ENCODE measurements at regions not wholly inside any gene's neighbourhood (a gene's known extent, or its start where the extent isn't known, plus 50 kb on each side); places are given as distances from the start of the nearest gene placed in this dataset.

DNA sequence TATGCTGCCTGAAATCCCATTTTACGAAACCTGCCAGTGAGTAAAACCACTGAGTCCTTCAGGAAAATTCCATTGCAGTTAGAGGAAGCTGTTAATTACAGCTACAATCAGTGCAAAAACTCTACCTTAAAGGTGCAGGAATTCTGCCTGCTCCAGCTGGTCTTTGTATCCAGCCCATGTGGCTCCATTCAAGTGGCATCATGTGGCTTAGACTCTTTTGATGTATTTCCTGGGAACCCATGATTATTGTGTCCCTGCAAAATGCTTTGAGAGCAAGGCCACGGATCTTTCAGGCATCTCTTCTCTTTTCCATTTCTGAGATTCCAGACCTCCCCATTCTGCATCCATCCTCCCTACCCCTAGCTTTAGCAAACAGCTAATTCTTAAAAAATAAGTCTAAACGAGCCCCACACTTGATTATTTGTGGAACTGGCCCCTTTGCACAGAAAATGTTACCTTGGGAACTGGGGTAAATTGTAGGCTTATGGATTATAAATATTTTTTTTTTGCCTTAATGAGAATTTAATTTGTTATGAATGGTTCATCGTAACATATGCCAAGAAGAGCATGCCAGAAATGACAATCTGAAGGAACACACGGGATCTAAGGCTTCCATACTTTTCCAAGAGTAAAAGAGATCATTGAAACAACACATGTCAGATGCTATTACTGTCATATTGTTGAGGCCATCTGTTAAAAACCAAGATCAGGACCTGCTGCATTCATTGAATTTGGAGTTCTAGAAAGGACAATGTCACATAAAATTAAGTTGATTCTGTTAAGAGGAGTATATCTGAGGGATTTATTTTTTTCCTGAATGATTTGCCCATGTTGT, 144.6 kb downstream of the TPH2 start:
- no peak for DNase-seq (ENCODE audit: low read depth, low spot score)

DNA sequence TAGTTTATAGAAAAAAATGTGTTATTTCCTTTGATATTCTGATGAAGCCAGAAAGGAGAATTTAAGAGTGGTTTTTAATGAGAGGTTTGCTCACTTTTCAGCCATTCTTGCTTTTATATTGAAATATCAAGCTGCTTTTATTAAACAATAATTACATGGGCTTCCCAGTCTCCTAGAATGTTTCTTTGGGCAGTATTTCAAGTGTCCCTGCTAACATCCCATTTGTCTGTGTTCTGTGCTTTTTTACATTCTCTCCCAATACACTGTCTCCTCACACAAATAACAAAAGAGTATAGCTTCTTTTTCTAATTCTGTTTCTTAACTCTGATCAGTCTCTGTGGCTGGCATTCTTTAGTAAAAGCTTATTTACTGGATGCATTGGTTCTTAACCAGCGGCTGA, 145.4 kb downstream of the TPH2 start:
- no peak for DNase-seq (ENCODE audit: low read depth, low spot score)

DNA sequence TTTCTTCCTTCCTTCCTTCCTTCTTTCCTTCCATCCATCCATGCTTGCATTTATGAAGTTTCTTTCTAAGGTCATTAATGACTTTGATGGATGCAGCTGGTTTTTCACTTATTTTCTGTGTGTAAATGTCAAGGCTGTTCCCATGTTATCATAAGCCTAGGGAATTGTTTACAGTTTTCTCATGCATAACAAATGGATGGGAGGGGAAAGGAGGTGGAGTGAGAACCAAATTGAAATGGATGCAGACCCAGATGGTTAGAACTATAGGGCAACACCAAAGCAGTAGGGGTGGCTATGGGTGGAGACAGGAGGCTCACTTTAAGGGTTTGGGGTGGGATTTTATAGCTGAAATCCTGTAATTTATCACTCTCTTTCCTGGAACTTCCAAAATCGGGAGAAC, 146.2 kb downstream of the TPH2 start:
- DNase-seq (ENCODE audit: low read depth, low spot score): no peak

DNA sequence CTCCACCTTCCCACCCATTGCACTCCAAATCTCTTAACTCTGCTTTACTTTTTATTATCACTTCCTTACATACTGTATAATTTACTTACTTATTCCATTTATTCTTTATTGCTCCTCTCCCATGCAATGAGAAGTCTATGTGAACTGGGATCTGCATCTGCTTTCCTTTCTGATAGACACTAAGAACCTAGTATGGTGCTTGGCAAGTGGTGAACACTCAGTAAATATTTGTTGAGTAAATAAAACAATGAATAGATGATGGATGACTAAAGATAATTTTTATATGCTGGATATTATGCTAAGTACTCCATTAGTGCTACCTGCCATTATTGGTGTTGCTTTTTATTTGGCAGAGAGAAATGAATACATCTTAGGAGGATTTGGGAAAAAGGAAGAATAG, 151.0 kb downstream of the TPH2 start:
- DNase-seq (ENCODE audit: low read depth, low spot score): no peak

DNA sequence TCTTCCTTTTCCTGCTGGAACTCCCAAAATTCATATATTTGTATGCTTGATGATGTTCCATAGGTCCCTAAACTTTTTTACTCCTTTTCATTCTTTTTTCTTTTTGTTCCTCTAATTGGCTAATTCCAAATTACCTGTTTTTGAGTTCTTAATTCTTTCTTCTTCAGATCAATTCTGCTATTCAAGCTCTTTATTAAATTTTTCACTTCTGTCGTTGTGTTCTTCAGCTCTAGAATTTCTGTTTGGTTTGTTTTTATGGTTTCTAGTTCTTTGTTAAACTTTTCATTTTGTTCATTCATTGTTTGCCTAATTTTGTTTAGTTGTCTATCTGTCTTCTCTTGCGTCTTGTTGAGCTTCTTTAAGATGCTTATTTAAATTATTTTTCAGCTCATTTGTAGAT, 154.8 kb downstream of the TPH2 start:
- DNase-seq (ENCODE audit: low read depth, low spot score): no peak

DNA sequence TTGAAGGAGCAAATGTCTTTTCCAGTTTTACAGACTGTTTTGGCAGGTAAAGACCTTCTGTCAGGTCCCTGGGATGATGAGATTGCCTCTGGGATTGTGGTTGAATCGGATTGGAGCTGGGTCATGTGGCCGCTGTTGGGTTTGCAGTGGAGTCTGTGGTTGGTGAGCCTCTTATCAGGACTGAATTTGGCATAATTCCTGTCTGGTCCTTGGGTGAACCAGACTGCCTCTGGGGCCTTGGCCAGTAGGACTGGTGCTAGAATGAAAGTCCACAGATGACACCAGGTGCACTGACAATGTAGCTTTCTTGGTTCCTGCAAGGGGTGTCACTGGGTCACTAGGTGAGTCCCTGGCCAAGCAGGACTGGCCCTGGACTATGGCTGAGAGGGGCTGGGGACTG, 155.3 kb downstream of the TPH2 start:
- no peak for DNase-seq (ENCODE audit: low read depth, low spot score)

DNA sequence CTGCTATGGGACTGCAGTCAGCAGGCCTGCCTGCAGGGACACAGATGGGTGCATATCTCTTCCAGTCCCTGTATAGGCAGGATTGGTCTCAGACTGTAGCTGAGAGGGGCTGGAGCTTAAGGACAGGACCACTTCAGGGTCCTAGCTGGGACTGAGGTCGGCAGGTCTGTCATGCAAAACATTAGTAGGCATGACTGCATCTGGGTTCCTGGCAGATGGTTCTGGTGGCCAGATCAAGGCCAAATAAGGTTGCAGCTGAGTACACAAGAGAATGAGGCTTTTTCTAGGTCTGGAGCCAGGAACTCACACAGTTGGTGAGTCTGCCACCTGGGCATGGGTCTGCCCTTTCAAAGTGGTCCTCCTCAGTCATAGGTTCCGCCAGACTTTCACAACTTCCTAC, 155.8 kb downstream of the TPH2 start:
- DNase-seq (ENCODE audit: low read depth, low spot score): no peak

DNA sequence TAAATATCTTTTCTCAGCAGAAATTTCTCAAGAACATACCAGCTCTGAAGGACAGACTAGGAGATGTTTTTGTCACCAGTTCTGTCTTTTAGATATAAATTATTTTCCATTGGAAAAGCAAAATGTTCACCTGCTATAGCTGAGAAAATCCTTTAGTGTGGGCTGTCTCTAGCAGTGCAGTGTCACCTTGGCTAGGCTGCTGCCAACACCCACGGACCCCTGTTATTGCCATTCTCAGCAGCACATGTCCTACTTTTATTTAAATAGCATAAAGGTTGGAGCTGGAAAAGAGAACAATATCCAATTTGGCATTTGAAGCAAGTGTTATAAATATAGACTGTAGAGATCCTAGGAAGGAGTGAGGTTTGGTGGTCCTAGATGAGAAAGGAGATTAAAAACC, 156.4 kb downstream of the TPH2 start:
- DNase-seq (ENCODE audit: low read depth, low spot score): no peak

DNA sequence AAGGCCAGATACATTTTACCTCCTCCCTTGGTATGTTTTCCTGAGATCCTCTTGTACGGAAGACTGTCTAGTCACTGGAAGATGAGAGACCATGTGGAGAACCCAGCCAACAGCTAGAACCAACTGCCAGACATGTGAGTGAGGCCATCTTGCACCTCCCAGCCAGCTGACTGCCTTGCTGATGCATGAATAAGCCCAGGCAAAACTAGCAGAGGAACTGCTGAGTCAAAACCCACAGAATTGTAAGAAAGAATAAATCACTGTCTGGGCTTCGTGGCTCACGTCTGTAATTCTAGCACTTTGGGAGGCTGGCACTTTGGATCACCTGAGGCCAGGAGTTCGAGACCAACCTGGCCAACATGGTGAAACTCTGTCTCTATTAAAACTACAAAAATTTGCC, 160.0 kb downstream of the TPH2 start:
- DNase-seq (ENCODE audit: low read depth, low spot score): no peak

DNA sequence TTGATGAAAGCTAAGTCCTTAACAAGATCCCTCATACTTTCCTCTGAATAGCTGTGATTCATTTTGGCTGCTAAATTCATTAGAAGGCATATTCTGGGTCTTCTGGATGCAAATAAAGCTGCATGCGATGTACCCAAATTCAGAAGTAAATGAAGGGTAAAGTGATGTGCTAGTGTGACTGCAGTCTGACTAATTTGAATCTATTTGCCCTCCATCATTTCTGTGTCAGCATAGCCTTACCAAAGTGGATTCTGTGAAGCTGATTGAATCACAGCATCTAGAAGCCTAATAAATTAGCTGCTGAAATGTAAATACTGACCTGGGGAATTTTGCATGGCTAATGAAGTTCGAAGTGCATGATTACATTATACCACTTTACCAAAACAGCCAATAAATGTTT, 162.2 kb downstream of the TPH2 start:
- DNase-seq (ENCODE audit: low read depth, low spot score): no peak

DNA sequence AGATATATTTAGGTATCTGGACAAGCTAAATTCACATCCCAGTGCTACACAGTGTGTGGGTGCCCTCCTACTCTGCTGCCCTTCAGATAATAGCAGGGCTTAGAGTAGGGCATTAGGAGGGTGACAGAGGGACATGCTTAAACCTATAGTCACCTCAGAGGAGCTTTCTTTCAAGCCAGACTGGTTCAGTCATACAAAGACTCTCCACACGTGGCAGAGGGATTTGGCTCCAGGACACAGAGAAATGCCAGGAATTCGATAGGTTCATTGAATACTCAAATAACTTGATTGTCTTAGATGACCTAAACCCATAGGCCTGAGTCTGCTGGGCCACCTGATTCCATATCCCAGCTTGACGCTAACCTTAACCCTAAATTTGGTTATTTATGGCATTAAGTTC, 163.5 kb downstream of the TPH2 start:
- DNase-seq (ENCODE audit: low read depth, low spot score): peak; percentile 15

DNA sequence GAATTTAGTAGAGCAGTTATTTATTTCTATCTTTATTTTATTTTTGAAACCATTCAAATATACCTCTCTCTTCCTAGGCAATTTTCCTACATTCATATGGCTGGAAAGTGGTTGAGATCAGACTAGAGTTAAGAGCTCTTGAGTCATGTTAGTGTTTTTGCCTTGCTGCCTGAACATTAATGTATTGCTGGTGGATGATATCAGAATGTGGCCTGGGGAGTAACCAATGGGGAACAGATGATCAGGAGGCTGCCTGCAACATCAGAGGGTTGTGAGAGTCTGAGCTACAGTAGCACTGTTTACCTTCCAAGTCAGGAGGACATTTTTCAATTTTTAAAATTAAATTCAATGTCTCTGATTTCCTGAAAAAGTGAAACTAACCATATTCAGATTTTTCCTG, 166.3 kb upstream of the TRHDE start:
- DNase-seq (ENCODE audit: low read depth, low spot score): no peak

DNA sequence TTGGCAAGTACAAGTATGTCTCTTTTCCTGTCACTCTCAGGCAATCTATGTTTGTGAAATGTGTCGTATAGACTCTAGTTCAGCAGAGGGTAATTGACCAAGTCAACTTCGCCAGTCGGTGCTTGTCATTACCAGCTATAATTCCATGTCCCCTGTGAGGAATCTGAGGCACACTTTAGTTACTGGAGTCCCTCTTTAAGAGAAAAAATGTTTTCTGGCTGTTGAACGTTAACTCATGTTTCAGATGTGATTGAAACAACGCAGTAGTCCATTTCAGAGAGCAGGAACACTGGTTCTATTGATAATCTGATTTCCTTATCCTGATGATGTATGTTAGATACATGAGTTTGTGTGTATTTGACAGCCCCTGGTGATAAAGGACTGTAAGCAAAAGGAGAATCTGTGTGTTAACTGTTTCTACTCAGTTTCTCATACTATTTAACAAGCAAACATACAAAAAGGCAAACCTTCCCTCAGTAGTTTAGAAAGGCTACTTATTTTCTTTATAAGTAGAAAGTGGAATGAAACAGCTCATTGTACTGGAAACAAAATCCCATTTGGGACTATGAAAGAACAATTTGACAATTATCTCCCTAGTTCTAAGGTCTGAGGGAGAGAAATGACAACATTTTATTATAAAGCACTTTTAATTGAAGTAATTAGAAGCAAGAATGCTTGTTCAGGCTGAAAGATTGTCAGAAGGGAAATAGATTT, 161.1 kb upstream of the TRHDE start:
- DNase-seq (ENCODE audit: low read depth, low spot score): no peak

DNA sequence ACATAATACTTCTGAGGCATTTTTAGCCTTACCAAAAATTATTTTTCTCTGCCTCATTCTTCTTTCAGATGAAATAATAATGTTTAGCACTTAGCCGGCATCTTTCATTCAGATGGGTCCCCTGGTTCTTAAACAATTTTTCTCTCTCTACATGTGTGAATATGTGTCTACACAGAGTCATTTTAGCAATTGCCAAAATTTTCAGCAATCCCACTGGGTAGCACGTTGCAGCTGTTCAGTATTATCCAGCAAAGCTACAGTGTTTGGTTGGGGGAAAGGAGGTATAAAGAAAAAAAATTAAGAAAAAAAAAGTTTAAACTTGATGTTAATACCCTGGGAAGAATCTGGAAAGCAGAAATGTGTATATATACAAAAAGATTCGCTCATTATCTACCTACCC, 160.5 kb upstream of the TRHDE start:
- DNase-seq (ENCODE audit: low read depth, low spot score): no peak

DNA sequence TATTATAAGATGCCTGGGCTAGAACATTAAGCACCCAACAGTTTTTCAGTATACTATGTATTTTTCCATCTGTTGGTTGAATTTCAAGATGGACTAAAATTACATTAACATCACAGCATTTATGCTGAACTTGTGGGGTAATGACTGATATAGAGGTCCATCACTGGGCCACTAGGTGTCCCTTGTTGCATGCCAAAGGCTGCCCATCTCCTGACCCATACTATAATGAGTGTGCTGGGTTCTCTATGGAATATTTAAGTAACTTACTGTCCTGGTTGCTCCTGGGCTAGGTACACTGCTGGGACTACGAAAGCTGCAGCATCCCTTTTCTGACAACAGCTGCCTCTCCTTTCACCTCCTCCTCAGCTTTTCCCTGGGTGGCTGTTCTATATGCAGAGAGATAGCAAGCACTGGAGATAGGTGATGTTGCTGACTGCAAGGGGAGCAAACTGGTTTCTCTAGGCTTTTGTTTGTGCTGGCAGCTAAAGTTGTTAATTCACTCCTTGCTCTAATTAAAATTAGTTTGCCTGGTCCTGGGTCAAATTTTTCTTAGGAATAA, 138.6 kb upstream of the TRHDE start:
- no peak for DNase-seq (ENCODE audit: low read depth, low spot score)

DNA sequence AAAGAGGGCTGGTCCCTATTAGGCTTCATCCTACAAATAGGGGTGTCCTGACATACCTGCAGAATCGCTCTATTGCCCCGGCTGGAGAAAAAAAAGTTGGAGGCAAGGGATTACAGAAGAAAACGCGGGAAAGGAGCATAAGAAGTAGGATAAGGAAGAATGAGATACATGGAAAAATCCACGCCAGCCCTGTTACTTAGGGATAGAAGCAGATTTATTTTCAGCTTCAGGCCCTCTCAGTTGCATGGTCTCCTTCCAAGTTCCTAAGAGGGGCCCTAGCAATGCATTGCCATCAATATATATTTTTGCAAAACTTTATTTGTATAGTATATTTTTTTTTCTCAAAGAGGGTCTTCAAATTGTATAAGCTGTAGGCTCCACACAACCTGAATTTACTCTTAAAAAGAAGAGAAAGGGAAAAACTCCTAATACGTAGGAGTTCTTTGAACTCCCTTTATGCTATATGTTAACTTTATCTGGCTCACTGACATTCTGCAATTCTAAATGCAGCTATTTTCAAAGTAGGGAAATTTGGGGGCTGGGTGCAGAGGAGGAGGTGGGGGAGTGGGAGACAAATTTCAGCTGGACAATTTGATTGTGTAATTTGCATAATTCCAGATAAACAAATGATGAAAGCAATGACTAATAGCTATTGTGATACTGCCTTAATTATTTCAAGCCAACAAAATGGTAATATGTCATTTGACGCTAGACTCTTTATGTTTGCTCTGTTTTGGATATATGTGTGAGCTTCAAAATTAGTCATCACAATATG, 137.7 kb upstream of the TRHDE start:
- DNase-seq (ENCODE audit: low read depth, low spot score): no peak

DNA sequence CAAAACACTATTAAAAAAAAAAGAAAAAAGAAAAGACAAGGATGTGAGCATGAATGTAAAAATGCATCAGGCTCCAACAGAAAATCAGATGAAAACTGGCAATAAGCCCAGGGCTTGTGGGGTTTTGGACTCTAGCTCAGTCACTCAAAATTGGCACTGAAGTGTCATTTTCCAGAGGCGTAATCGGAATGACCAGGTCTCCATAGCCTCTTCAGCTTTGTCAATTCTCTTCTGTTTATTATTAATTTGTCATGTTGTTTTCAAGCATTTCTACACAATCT, 137.2 kb upstream of the TRHDE start:
- DNase-seq (ENCODE audit: low read depth, low spot score): no peak

DNA sequence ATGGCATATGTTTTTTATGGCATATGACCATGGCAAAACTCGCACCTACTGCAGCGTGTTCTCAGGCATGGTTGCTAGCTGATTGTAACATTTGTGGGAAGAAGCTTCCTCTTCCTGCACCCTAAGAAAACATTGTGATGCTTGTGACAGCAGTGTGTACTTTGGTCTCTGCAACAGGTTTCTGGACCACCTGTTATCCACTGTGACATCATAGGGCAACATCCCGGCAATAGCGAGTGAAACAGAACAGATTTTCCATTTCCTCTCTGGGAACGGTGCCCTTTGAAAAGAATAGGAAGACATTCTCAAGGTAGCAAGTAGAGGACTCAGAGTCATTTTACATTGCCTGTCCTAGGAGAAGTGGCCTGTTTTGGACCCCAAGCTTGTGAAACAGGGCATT, 135.4 kb upstream of the TRHDE start:
- DNase-seq (ENCODE audit: low read depth, low spot score): no peak

DNA sequence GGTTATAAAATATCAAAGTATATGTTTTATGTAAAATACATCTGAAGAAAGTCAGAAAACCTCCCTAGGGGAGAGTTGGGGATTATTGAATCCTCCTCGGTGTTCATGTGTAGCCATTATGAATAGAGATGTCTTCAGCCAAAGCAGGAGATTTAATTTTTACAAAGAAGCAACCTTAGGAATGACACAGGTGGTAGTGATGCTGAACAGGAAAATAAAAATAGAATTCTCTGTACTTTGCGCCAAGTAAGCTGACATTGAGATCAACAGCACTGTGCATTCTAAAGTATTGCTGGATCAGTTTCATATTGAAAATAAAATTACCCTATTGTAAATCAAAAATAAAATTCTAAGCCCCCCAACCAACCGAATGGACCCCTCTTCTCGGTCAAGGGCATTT, 132.8 kb upstream of the TRHDE start:
- no peak for DNase-seq (ENCODE audit: low read depth, low spot score)

DNA sequence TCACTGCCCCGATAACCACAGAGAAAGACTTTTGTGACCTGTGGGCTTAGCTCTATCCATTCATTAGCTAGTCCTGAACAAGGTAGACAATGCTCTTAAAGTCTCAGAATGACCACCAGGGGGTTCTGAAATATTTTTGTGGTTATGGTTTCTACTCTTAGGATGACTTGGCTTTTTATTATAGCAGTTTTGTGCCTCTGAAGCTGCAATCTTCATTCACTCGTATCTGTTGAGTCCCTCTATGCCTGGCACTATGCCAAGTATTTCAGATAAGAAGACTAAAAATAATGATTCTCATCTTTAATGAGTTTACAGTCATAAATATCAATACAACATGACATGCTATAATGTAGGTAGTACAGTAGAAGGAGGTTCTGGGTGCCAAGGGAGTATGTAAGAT, 130.8 kb upstream of the TRHDE start:
- no peak for DNase-seq (ENCODE audit: low read depth, low spot score)

DNA sequence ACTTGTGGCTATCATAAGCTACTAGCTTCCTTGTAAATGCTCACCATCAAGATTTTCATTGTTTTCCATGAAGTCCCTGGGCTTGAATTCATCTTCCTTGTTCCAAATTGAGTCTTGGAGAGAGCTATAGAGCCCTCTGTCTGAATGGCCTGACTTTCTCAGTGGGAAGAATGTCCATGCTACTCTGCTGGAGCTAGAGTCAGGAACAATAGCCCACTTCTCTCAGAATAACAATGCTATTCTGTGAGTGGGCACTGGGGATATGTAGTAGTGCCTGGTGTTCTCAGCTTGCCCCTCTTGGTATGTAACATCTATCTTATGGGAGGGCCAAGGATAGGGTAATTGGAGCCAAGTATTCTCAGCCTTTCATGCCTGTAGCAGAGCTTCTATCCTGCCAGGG, 127.6 kb upstream of the TRHDE start:
- DNase-seq (ENCODE audit: low read depth, low spot score): no peak

DNA sequence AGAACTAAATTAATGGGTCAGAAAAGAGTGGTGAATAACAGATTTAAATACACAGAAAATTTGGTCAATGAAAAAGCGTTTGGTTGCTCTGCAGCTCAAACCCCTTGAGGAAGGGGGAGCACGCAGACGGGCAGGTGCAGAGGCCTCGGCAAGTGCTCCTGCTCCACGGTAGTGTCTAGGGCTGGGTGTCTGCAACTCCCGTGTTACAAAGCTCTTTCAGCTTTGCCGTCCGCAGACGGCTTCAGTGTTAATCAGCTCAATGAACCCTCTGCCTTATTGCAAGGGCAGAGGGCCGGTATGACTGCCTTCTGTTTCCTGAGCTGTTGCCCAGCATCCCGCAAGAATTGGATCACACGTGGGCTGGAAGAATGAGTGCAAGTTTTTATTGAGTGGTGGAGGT, 125.7 kb upstream of the TRHDE start:
- no peak for DNase-seq (ENCODE audit: low read depth, low spot score)

DNA sequence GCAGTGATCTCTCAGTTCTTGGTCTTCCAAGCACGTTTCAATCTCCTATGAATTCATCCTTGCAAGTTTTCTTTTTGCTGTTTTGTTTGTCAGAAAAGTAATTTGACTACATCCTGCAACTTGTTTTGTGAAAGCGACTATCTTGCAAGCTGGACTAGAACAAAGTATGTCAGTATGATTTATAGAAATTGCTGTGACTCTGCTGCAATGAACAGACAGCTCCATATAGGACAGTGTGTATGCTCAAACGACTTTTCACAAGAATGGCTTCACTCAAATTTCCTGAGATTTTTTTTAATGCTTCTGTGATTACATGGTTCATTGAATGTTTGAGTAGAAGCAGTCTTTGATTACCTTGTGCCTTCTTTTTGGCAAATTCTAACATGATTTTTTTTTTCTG, 123.5 kb upstream of the TRHDE start:
- no peak for DNase-seq (ENCODE audit: low read depth, low spot score)

All from iPS DF 19.7 (cell line).